HFF-Myc (cell line): ENCODE measurements at regions not wholly inside any gene's neighbourhood (a gene's known extent, or its start where the extent isn't known, plus 50 kb on each side); places are given as distances from the start of the nearest gene placed in this dataset.

Experiments
- DNase-seq: peaks from one replicate; pipeline ENCODE4 v3.0.0-alpha.2; 2011; ENCODE audit warnings: low read depth; ENCODE audit errors: extremely low read depth
- H3K4me3 ChIP-seq: replicated peaks from 2 replicates; pipeline ENCODE4 v1.5.1; 2011; ENCODE audit warnings: low read depth, mild to moderate bottlenecking, control low read depth, low read length
- CTCF ChIP-seq: IDR thresholded peaks from 2 replicates; pipeline ENCODE4 v1.5.1; 2012; ENCODE audit warnings: mild to moderate bottlenecking, low read depth, low read length, control low read depth; ENCODE audit errors: missing control alignments

DNA sequence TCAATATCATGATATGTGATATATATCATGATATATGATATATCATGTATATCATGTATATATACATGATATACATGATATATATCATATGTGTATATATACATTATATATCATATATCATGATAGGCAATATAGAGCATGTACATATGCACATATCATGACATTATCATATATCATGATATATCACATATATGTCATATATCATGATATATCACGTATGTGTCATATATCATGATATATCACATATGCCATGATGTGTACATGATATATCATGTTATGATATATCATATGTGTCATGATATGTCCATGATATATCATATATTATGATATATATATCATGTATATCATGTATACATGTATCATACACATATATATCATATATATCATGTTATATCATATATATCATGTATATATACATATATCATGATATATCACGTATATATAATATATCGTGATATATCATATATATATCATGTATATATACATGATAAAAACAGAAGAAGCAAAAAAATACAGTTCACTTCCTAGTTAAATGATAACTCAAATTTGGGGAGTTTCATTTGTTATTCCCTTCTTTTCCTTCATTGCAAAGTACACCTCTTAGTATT, 670.1 kb upstream of the EPHA5 start:
- DNase-seq, result no peak
- no peak overlapping the region for H3K4me3 ChIP-seq
- no peak for TF ChIP-seq CTCF

- no peak for TF ChIP-seq CTCF
- no peak for DNase-seq
- no peak overlapping the region for H3K4me3 ChIP-seq
These were observed 668.7 kb upstream of the EPHA5 start for GRCh38 chr4:66339007-66339406.

GRCh38 chr4:66331761-66332160, 661.5 kb upstream of the EPHA5 start:
- no peak for TF ChIP-seq CTCF
- no peak for DNase-seq
- H3K4me3 ChIP-seq, result no peak overlapping the region

DNA sequence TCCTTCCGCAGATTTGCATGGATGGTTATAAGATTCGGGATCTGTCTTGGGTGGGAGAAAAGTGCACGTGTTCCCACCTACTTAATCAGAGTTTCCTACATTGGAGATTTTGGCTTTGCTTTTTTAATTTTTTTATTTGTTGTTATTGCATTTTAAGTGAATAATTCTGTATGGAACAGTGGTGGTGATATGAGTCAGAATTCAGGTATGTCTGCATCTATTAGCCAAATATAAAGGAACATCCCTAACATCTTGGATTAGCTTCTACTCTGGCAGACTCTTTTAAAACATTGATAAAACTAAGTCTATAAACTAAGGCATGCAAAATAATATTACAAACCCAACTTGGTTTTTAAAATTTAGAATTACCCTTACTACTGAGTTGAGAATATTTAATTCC, 659.8 kb upstream of the EPHA5 start:
- TF ChIP-seq CTCF, result no peak
- no peak overlapping the region for H3K4me3 ChIP-seq
- no peak for DNase-seq

- TF ChIP-seq CTCF, result no peak
- no peak overlapping the region for H3K4me3 ChIP-seq
- no peak for DNase-seq
These were observed 658.7 kb upstream of the EPHA5 start for GRCh38 chr4:66328803-66329574.

GRCh38 chr4:66307641-66308438, 637.6 kb upstream of the EPHA5 start:
- no peak overlapping the region for H3K4me3 ChIP-seq
- DNase-seq, result no peak
- TF ChIP-seq CTCF, result no peak
